HepG2 (cell line): ENCODE measurements at regions not wholly inside any gene's neighbourhood (a gene's known extent, or its start where the extent isn't known, plus 50 kb on each side); places are given as distances from the start of the nearest gene placed in this dataset.

Source experiments
- BATF2 ChIP-seq: sonication (generic); formaldehyde crosslinking; IDR thresholded peaks from 2 replicates; pipeline ENCODE4 v1.8.0; 2022; ENCODE audit warnings: mild to moderate bottlenecking, missing genetic modification reagents, moderate library complexity
- KAT8 ChIP-seq: IDR thresholded peaks from 2 replicates; pipeline ENCODE4 v1.6.1; 2016; ENCODE audit warnings: missing genetic modification reagents, missing compliant biosample characterization
- MLXIP ChIP-seq: sonication (generic); formaldehyde crosslinking; IDR thresholded peaks from 2 replicates; pipeline ENCODE4 v1.9.0; 2021; ENCODE audit warnings: missing genetic modification reagents, borderline replicate concordance
- PCBP2 ChIP-seq: fragments of 200-400 bp; formaldehyde crosslinking; optimal IDR thresholded peaks from 2 replicates; pipeline ENCODE3; 2018; ENCODE audit warnings: low read length, low read depth; ENCODE audit not compliant: poor library complexity, severe bottlenecking
- REL ChIP-seq: sonication (generic); formaldehyde crosslinking; conservative IDR thresholded peaks from 2 replicates; pipeline ENCODE4 v1.8.0; 2022; ENCODE audit warnings: mild to moderate bottlenecking, missing genetic modification reagents, moderate library complexity
- SNAPC5 ChIP-seq: sonication (generic); formaldehyde crosslinking; IDR thresholded peaks from 2 replicates; pipeline ENCODE4 v1.8.1; 2023; ENCODE audit warnings: mild to moderate bottlenecking, missing genetic modification reagents, borderline replicate concordance
- ZNF251 ChIP-seq: sonication (generic); formaldehyde crosslinking; IDR thresholded peaks from 2 replicates; pipeline ENCODE4 v1.9.0; 2021; ENCODE audit warnings: mild to moderate bottlenecking, missing genetic modification reagents
- ZNF362 ChIP-seq: sonication (generic); formaldehyde crosslinking; IDR thresholded peaks from 2 replicates; pipeline ENCODE4 v1.4.0; 2020; ENCODE audit warnings: missing genetic modification reagents, mild to moderate bottlenecking, borderline replicate concordance
- ZNF430 ChIP-seq: sonication (generic); formaldehyde crosslinking; IDR thresholded peaks from 2 replicates; pipeline ENCODE4 v1.9.0; 2021; ENCODE audit warnings: mild to moderate bottlenecking, missing genetic modification reagents

GRCh38 chr13:33375421-33375820 lies 89.9 kb upstream of the STARD13 start (continued):
- no peak for TF ChIP-seq MLXIP (CRISPR knock-in tag)
- no peak for TF ChIP-seq BATF2 (CRISPR knock-in tag)
- no peak for TF ChIP-seq ZNF251 (CRISPR knock-in tag)
- no peak for TF ChIP-seq KAT8 (CRISPR knock-in tag)
- TF ChIP-seq PCBP2: no peak
- no peak for TF ChIP-seq SNAPC5 (CRISPR knock-in tag)
- TF ChIP-seq ZNF430 (CRISPR knock-in tag): no peak
- TF ChIP-seq REL (CRISPR knock-in tag): no peak
- no peak for TF ChIP-seq ZNF362 (CRISPR knock-in tag)
